H1 (cell line): ENCODE measurements at regions not wholly inside any gene's neighbourhood (a gene's known extent, or its start where the extent isn't known, plus 50 kb on each side); places are given as distances from the start of the nearest gene placed in this dataset.

Experiments used
- CHD1 ChIP-seq: IDR thresholded peaks from 2 replicates; pipeline ENCODE4 v1.6.1; 2012; ENCODE audit warnings: low read depth, low read length, improper control_type of control experiment
- CREB1 ChIP-seq: IDR thresholded peaks from 2 replicates; pipeline ENCODE4 v1.6.1; 2012; ENCODE audit warnings: inconsistent platforms
- SIN3A ChIP-seq, 2 experiments: IDR thresholded peaks in 1 of 2; conservative IDR thresholded peaks in 1 of 2; 2 replicates each; pipeline ENCODE4 v1.6.1; 2011 to 2012; ENCODE audit warnings: low read length in 2 of 2, improper control_type of control experiment in 1 of 2, low read depth in 1 of 2, mild to moderate bottlenecking in 1 of 2
- TAF7 ChIP-seq: optimal IDR thresholded peaks from 2 replicates; pipeline ENCODE3; 2011; ENCODE audit warnings: low read depth, mild to moderate bottlenecking, inconsistent platforms, low read length, moderate library complexity, borderline replicate concordance
- TCF12 ChIP-seq: IDR thresholded peaks from 2 replicates; pipeline ENCODE4 v1.6.1; 2011; ENCODE audit warnings: low read depth, mild to moderate bottlenecking, low read length

- TF ChIP-seq TCF12, result no peak
- TF ChIP-seq SIN3A (conservative IDR thresholded peaks at IDR 0.05 in 1 of 2, IDR thresholded peaks at IDR 0.05 in 1 of 2; ENCODE audit: low read depth in 1 of 2, low read length in 2 of 2), result no peak
- no peak for TF ChIP-seq CREB1
- TF ChIP-seq CHD1, result no peak
- TF ChIP-seq TAF7, result no peak
- TF ChIP-seq, all 59 proteins: peak for 0
These were observed 90.6 kb upstream of the ZNF678 start (continued) for GRCh38 chr1:227472772-227473171.
